HS-27A (cell line): ENCODE measurements at regions not wholly inside any gene's neighbourhood (a gene's known extent, or its start where the extent isn't known, plus 50 kb on each side); places are given as distances from the start of the nearest gene placed in this dataset.
"Not testable (repeated sequence)": the region's sequence is repeated elsewhere in the genome, so short reads cannot be mapped to it uniquely, and the experiment has no call there.

Experiments
- DNase-seq: peaks from one replicate; pipeline ENCODE4 v3.0.0-alpha.2; 2012; ENCODE audit warnings: low read depth, missing footprints

- DNase-seq = no peak
Measured at GRCh38 chr10:57689596-57690297, 577.9 kb downstream of the IPMK start.

- no peak for DNase-seq
Measured at GRCh38 chr10:57679916-57680315, 587.8 kb downstream of the IPMK start.

- no peak for DNase-seq
Measured at GRCh38 chr10:57675125-57675524, 592.6 kb downstream of the IPMK start.

GRCh38 chr10:57673446-57673960 lies 594.2 kb downstream of the IPMK start:
- DNase-seq = no peak

- DNase-seq = no peak
Measured at GRCh38 chr10:57664815-57665214, 602.9 kb downstream of the IPMK start.

- no peak for DNase-seq
Measured at GRCh38 chr10:57663401-57663800, 604.3 kb downstream of the IPMK start.

GRCh38 chr10:57661206-57661605 lies 606.5 kb downstream of the IPMK start:
- no peak for DNase-seq

GRCh38 chr10:57657164-57657765 lies 610.4 kb downstream of the IPMK start:
- peak; percentile 9 for DNase-seq

- no peak for DNase-seq
Measured at GRCh38 chr10:57654856-57655255, 612.8 kb downstream of the IPMK start.

- not testable (repeated sequence) for DNase-seq
Measured at GRCh38 chr10:57645108-57645507, 622.6 kb downstream of the IPMK start.

GRCh38 chr10:57638411-57638810 lies 629.3 kb downstream of the IPMK start:
- no peak for DNase-seq

GRCh38 chr10:57628592-57629284 lies 639.0 kb downstream of the IPMK start:
- no peak for DNase-seq

GRCh38 chr10:57627642-57628178 lies 640.0 kb downstream of the IPMK start:
- no peak for DNase-seq

- DNase-seq = no peak
Measured at GRCh38 chr10:57624856-57625592, 642.7 kb downstream of the IPMK start.

GRCh38 chr10:57624066-57624465 lies 643.6 kb downstream of the IPMK start:
- no peak for DNase-seq

- DNase-seq = no peak
Measured at GRCh38 chr10:57621466-57621865, 646.2 kb downstream of the IPMK start.

- DNase-seq = no peak
Measured at GRCh38 chr10:57605948-57606485, 661.7 kb downstream of the IPMK start.

- DNase-seq = no peak
Measured at GRCh38 chr10:57599440-57599839, 668.3 kb downstream of the IPMK start.

GRCh38 chr10:57593983-57594573 lies 673.6 kb downstream of the IPMK start:
- DNase-seq = no peak

- peak; percentile 5 for DNase-seq
Measured at GRCh38 chr10:57579926-57580325, 687.8 kb downstream of the IPMK start.

GRCh38 chr10:57562211-57562610 lies 705.5 kb downstream of the IPMK start:
- no peak for DNase-seq
